ENCODE measurements at regions not wholly inside any gene's neighbourhood (a gene's known extent, or its start where the extent isn't known, plus 50 kb on each side); places are given as distances from the start of the nearest gene placed in this dataset.

GRCh38 chr2:220707261-220707660, 864.8 kb downstream of the EPHA4 start (continued):
- TF ChIP-seq KDM2A (CRISPR knock-in tag; IDR thresholded peaks at IDR 0.05; ENCODE audit: borderline replicate concordance, low read depth) (no peak), ZNF224 (CRISPR knock-in tag; IDR thresholded peaks at IDR 0.05) (no peak), ZBTB20 (CRISPR knock-in tag; IDR thresholded peaks at IDR 0.05; ENCODE audit: borderline replicate concordance, low read depth) (no peak), ZC3H4 (CRISPR knock-in tag; IDR thresholded peaks at IDR 0.05; ENCODE audit: borderline replicate concordance) (no peak)

DNA sequence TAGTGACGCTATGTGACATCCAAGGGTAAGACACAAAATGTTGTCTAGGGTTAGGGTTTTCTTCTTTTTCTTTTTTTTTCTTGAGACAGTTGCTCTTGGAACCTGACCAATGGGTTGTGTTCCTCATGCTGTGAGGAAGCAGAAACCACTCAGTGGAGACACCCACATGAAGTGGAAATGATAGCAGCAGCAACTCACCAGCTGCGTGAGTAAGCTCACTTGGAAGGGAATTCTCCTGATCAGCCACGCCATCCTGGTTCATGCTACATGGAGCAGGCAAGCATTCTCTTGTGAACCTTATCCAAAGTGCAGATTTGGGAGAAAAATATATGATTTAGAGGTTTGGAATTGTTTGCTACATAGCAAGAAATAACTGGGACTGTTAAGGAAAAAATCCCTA, 863.7 kb downstream of the EPHA4 start:
- ChIA-PET POLR2A (no interaction called here), CTCF (ENCODE audit: low intra/inter-chr PET ratio, low total read pairs) (no interaction called here)
- Histone ChIP-seq H3K4me1 (ENCODE audit: insufficient read depth, low read length) (no peaks in the 10 kb centered on the region), H3K27ac (ENCODE audit: extremely low read length, insufficient read depth, low read length) (no peak overlapping the region), H3K79me2 (ENCODE audit: insufficient read depth, low read length) (no peaks in the 10 kb centered on the region), H3K36me3 (replicated peaks in 1 of 2; ENCODE audit: control insufficient read depth in 1 of 2, insufficient read depth in 2 of 2, low read length in 2 of 2) (no peaks in the 10 kb centered on the region), H3K4me3 (replicated peaks in 1 of 3; ENCODE audit: insufficient read depth in 1 of 3, low read depth in 2 of 3, low read length in 3 of 3) (no peak overlapping the region), H3K4me2 (ENCODE audit: low read depth, low read length) (no peak overlapping the region), H4K20me1 (ENCODE audit: insufficient read depth, low read length) (no peaks in the 10 kb centered on the region), H3K9ac (ENCODE audit: insufficient read depth, low read depth, low read length) (no peak overlapping the region), H3K27me3 (ENCODE audit: control insufficient read depth in 1 of 2, insufficient read depth in 2 of 2, low read length in 2 of 2) (no peaks in the 10 kb centered on the region), H2AFZ (ENCODE audit: low read length) (no peak overlapping the region), H3K9me3 (ENCODE audit: low read length) (peaks cover 30% of the 10 kb centered on the region)
- ATAC-seq, result no peak
- no peak for FAIRE-seq
- no TSS peak for BruUV-seq (replicated peaks)
- intact Hi-C loops (cut with micrococcal nuclease; ENCODE audit: unreplicated experiment), result no loop called here
- in situ Hi-C loops (cut with HindIII; ENCODE audit: extremely low pct_ligation_motif_present, low pct_unique_long_range_greater_than_20kb), result no loop called here
- 3% methylated on average over 3 of the region's 3 CpGs for WGBS (ENCODE audit: low lambda C conversion rate)
- no peak for DNase-seq (ENCODE audit: low spot score)
- TF ChIP-seq SMYD3 (CRISPR knock-in tag; IDR thresholded peaks at IDR 0.05) (no peak), ZNF501 (CRISPR knock-in tag; IDR thresholded peaks at IDR 0.05) (no peak), MTF1 (CRISPR knock-in tag; IDR thresholded peaks at IDR 0.05) (no peak), PAX8 (CRISPR knock-in tag; IDR thresholded peaks at IDR 0.05; ENCODE audit: borderline replicate concordance) (no peak), TOE1 (CRISPR knock-in tag; IDR thresholded peaks at IDR 0.05) (no peak), ZBTB14 (CRISPR knock-in tag; IDR thresholded peaks at IDR 0.05) (no peak), HOXA3 (CRISPR knock-in tag; IDR thresholded peaks at IDR 0.05) (no peak), POLR2AphosphoS2 (IDR thresholded peaks at IDR 0.05; ENCODE audit: low read depth, low read length) (no peak), ZNF609 (CRISPR knock-in tag; IDR thresholded peaks at IDR 0.05; ENCODE audit: borderline replicate concordance) (no peak), ZNF253 (CRISPR knock-in tag; IDR thresholded peaks at IDR 0.05; ENCODE audit: borderline replicate concordance) (no peak), CREM (IDR thresholded peaks at IDR 0.05) (no peak), CREM (CRISPR knock-in tag; IDR thresholded peaks at IDR 0.05) (no peak), HDAC2 (CRISPR knock-in tag; IDR thresholded peaks at IDR 0.05) (no peak), TAF1 (CRISPR knock-in tag; IDR thresholded peaks at IDR 0.05) (no peak), ZNF160 (CRISPR knock-in tag; IDR thresholded peaks at IDR 0.05) (no peak)
- TF ChIP-seq, protein P1, sequence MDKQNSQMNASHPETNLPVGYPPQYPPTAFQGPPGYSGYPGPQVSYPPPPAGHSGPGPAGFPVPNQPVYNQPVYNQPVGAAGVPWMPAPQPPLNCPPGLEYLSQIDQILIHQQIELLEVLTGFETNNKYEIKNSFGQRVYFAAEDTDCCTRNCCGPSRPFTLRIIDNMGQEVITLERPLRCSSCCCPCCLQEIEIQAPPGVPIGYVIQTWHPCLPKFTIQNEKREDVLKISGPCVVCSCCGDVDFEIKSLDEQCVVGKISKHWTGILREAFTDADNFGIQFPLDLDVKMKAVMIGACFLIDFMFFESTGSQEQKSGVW (CRISPR knock-in tag; IDR thresholded peaks at IDR 0.05; ENCODE audit: borderline replicate concordance), result no peak
